Gastrocnemius medialis (tissue), 4 donors: ENCODE measurements at regions not wholly inside any gene's neighbourhood (a gene's known extent, or its start where the extent isn't known, plus 50 kb on each side); places are given as distances from the start of the nearest gene placed in this dataset.

Experiments used
- CTCF ChIP-seq, 5 experiments: fragments of 450-650 bp in 3 of 5; fragments of 200-600 bp in 2 of 5; sonication (generic) in 2 of 5; IDR thresholded peaks in 4 of 5; conservative IDR thresholded peaks in 1 of 5; 1 replicate in 4 of 5; 2 replicates in 1 of 5; pipeline ENCODE4 v1.5.1; 2016 to 2019; ENCODE audit warnings: antibody characterized with exemption in 5 of 5, mild to moderate bottlenecking in 3 of 5, moderate library complexity in 3 of 5
- POLR2A ChIP-seq, 2 donors: fragments of 450-650 bp; IDR thresholded peaks; one replicate each; pipeline ENCODE4 v1.6.1; 2017; ENCODE audit warnings: antibody characterized with exemption in 2 of 2, mild to moderate bottlenecking in 2 of 2, moderate library complexity in 2 of 2

- TF ChIP-seq CTCF (IDR thresholded peaks at IDR 0.05 in 4 of 5, conservative IDR thresholded peaks at IDR 0.05 in 1 of 5) (no peak), POLR2A (IDR thresholded peaks at IDR 0.05) (no peak)
Measured at GRCh38 chr3:94373456-94373855, 310.6 kb downstream of the NSUN3 start.
